GM21529 (cell line): ENCODE measurements at regions not wholly inside any gene's neighbourhood (a gene's known extent, or its start where the extent isn't known, plus 50 kb on each side); places are given as distances from the start of the nearest gene placed in this dataset.

Source experiments
- ATAC-seq: cut with Tn5 transposase; IDR thresholded peaks from one replicate; pipeline ENCODE4 v1.9.1; 2021; ENCODE audit not compliant: unreplicated experiment

DNA sequence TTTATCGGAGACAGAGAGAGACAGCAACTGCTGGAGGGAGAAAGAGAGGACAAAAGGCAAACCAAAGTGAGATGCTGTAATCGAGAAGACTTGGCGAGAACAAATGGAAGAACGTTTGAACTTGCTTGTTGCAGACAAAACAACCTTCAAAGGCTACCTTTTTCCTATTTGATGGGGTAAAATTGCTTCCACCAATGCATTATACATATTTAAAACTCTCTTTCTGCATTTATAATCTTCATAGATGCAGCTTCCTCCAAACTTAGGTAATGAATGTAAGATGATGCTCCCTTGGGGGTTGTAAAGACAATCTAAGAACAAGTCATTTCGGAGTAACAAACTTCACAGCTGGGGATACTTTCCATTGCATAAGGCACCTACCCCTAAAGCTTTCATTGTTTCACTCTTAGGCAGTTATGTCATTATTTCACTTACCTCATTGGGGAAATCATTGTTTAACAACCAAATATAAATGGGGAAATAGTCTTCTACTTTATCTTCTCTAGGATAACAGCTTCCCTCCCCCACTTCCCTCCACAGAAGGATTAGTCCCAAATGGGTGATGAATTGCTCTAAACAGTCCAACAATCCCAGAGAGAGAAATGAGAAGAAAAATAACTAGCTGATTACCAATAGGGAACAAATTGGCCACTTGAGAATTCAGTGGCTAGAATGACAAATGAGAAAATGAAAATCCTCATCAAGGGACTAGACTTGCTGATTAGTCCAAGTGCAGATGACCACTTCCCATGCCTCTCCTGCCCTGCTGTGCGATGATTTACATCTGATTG lies 269.8 kb upstream of the ADAMTS9 start:
- no peak for ATAC-seq

DNA sequence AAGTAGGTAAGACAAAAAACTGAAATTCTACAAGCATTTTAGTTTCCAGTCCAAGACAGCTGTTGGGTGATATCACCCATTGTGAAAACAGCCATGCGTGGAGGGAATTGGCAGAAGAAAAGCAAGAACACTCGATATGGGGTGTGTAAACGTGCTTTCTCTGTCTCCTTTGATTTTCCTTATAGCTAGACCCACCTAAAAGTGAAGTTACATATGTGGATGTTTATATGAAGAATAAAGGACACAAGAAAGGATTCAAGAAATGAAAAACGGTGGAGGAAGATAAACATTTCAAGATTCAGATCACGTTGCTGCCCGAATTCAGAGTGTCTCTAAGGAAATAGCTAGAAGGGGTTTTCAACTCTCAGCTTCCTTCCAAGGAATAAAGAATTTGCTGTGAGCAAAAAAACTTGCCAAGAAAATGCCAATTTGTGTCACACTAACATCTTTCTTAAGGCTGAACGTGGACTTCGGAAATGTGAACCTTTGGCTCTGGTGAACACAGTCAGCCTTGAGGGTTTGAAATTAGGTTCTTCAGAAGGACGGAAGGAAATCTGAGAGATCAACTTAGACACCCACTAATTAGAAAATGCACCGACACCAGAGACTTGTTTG lies 269.0 kb upstream of the ADAMTS9 start:
- ATAC-seq: no peak

DNA sequence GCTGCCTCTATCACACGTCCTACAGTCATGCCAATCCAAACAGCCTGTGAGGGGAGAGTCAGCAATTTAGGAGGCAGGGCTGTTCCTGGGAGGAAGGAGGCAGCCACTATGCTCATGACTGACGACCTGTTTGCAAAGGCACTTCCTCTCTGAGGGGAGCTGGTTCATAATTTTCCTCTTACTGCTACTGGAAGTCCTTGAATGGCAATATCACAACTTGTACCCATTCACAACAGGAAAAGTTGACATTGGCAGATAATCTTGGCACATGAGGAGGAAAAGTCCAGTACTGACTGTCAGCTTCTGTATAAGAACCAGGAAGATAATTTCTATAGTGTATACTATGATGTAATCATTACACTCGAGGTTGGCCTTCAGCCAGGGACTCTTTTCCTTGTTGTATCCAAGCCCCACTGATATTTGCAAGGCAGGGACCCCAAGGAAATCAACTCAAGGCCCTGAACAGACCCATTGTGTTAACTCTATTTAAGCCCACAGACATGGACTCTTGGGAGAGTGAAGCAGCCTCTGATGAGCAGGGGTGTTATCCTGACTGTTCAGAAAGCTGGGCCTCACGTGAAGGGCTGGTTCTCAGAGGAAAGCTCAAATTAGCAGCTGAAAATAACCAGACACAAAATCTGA lies 267.3 kb upstream of the ADAMTS9 start:
- ATAC-seq: no peak

DNA sequence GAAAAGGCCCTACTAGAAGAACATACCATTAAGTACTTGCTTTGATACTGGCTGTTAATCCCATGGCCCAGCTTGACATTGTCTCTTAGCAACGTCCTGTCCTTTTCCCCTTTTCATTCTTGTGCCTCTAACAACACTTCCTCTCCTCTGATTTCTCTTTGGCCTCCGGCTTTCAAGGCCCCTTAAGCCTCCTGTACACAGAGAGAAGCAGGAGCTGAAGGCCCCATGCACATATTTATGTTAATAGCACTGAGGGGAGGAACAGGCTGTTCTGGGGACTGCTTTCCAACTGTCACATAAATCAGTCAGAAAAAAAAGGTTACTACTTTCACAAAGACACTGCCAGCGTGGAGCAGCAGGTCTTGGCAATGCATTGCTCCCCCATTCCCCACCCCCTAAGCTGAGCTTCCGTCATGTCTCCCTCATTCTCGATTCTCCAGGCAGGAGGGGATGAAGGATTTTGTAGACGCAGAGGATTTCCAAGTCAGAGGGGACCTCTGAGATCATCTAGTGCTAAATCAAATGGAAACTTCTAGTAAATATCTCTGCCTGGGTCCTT lies 257.4 kb upstream of the ADAMTS9 start:
- ATAC-seq: no peak

DNA sequence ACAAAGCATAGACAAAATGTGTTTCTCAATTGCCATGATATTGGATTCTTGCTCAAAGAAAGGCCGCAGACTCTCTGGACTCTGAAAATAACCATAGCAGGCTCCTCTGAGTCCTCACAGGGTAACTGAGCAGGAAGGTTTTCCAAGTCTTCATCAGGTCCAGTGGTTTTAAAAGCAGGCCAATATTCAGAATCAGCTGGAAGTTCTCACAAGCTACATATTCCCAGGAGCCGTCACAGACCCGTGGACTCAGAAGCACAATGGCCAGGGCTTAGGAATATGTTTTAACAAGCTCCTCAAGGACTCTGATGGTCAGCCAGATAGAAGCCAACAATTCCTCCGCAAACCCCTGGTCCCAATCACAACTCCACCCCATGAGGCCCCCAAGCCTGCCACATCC lies 256.1 kb upstream of the ADAMTS9 start:
- ATAC-seq: no peak

DNA sequence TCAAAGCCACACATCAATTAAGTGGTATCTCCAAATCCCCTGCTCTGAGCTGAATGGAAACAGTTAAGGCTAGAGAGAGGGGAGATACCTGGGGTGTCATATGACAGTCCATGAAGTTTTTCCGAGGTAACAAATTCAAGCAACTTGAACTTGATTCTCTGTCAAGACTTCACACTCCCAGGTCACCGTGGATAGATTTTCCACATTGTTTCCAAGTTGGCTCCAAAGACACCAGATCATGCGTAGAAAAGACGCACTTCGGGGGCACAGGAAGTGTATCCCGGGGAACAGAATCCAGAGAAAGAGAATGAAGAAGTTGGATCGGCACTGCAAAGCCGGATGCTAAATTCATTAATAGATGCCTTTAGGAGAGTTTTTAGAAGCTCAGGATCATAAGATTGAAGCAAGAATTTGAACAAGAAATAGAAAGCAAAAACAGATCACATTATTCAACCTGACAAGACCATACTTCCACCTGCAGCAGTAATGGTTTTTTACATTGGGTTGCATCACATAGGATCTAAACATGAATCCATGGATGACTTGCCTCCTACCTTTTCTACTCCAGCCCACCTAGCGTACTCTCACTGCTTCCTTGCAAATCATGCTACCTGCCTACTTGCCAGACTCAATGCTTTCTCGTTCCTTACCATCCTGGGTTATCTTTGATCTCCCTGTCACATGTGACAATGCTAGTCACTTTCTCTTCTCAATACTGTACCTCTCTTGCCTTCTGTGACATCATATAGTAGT lies 253.0 kb upstream of the ADAMTS9 start:
- ATAC-seq: no peak

DNA sequence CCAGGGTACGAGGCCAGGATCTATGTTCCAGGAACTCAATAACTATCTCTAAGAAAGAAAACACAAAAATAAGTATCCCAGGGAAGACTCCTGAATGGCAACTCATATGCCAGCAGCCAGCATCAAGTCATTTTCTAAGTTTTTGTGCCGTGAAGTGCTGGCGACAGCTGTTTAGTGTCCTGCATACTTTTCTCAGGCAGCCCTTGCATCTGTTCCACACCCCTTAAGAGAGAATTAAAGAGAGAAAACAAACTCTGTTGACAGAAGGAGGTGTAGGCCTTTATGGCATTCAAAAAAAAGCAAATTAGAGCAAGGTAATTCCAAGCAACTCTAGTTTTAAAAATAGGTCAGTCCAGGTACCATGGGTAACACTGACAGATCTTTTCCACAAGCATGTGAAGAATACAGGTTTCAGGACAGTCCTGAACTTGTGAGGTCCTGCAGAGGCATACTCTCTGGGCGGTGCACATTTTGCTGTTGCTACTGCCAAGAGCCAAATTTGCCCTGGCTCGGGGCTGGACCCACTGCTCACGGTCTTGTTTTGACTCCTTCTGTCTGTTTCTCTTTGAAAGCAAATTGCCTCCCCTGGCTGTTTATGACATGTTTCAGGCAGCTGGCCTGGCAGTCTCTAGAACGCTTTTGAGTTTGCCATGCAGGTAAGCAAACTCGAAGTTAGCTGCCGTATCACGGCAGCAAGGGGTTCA lies 252.1 kb upstream of the ADAMTS9 start:
- ATAC-seq: no peak

DNA sequence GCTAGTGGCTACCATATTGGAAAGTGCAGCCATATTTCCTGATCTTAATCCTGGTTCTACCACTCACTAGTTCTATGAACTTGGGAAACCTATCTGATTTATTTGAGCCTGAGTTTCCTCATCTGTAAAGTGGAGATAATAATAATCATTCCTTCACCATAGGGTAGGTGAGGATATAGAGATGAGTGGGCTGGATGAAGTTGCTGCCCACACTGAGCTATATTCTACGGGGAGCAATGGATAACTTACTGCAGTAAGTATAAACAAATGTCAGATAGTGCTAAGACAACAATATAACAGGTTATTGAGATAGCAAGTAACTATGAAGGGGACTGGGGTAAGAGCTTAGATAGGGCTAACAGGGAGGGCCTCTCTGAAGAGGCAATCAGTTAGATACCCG lies 251.5 kb upstream of the ADAMTS9 start:
- no peak for ATAC-seq

DNA sequence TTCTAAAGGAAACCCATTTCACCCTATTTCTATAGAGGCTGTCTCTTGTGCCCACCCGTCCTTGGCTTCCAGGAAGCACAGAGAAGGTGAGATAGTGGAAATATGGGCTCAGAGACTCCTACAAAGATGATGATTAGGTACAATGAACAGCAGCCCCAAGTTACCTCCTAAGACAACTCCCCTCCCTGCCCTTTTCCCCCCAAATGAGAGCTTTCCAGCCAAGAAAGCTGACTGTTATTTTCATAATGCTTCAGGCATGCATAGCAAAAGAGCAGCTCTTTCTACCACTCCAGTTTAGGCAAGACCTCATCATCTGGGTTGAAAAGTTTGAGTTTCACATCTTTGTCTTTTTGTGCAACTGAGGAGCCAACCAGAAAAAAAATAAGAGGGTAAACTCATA lies 248.8 kb upstream of the ADAMTS9 start:
- ATAC-seq: no peak

DNA sequence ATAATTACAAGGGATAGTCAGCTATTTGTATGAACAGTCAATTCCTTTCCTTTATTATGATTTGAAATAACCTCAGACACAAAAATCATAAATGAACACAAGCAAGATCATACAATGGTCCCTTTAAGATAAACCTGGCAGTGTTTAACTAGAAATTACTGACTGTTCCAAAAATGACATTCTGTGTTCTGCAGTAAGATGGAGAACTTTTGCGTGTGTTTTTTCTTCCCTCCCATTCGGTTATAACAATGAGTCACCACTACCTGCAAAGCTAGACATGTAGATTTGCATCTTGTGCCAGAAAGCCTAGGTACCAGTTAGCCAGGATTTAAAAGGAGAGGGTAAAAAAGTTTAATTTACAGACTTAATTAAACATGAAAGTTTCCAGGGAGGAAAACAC lies 248.2 kb upstream of the ADAMTS9 start:
- ATAC-seq: no peak

DNA sequence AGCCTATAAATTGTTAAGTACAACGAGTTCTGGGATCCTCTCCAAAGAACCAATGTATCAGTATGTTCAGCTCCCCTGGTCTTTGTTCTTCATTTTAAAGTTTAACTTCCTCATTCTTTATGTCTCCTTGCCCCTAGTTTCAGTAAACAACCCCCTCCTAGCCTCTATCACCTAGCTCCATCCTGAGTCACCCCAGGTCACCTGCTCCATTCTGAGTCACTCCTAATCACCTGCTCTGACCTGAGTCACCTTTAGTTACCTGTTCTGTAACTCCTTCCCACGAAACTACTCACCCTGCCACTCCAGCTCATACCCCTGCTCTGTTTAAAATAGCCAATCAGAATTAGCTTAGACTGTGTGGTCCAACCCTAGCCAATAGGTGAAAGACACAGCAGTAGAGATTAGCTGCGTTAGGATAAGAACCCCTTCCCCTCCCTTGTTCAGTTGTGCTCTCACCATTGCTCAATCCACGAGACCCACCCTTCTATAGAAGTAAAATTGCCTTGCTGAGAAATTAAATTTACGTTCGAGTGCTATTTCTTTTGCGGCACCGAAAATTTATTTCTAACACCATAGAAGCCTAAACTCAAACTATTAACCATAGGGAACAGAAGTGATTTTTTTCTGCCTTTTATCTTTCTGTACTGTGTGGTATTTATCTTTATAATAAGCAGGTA lies 245.0 kb upstream of the ADAMTS9 start:
- no peak for ATAC-seq

DNA sequence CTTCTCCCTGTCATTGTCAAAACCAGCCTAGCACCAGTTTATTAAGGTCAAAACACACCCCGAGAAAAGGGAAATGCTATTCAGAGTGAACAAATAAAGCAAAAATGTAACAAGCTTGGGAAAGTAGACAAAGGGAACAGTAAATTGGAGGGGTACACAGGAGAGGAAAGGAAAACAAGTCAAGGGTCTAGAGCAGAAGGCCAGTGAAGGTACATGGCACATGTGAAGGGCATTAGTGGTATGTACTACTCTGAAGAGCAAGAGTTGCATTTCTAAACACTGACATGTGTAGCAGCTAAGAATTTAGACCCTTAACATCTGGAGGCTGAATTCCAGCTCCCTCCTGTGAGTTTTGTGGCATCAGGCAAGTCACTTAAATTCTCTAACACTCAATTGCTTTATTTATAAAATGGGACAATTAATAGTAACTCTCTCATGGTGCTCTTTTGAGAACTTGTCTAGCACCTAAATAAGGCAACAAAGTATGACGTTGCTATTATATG lies 244.3 kb upstream of the ADAMTS9 start:
- no peak for ATAC-seq

DNA sequence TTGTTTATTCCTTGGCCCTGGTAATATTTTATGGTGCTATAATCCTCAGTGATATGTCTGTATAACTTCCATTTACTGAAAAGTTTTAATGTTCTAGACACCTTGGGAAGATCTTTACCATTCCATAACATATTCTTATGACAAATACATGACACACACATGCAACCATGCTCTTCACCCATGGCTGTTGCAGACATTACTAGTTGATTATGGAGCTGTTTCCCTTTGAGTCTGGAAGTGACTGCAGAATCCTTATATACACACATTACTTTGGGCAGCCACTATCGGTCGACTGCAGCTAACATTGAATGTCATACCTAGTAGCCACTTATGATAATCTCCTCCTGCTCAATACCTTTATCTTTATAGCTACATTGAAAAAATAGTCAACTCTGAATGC lies 243.1 kb upstream of the ADAMTS9 start:
- ATAC-seq: no peak

DNA sequence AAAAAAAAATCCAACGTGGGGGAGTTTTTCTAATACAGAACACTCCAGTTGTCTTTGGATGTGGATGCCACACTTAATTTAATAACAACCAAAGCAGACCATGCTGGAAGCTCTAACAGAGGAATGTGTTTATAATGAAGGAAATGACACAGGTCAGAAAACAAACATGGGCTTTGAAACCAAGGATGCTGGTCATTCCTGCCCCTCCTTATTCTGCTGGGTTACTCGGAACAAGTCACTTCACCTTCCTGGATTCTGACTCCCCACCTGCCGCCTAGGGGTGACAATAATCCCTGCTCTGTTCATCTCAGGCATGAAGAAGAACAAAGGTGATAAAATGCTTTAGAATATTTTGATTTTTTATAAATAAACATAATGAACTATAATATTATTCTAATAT lies 240.9 kb upstream of the ADAMTS9 start:
- ATAC-seq: no peak

DNA sequence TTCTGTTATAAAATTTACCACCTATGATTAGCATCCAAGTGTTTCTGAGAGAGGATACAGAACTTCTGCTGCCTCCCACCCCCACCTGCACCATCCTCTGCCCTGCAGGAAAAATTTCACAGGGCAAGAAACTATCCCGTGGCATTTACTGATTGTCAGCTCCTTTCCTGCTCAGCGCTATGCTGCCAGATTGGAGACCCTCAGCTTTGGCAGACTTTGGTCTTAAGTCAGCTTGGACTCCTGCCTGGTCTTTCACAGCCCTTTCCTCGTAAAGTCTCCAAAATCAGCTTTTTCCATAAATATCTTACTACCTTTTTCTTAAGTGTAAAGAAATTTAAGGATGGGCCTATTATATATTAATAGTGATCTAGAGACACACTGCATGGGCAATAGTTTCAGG lies 239.9 kb upstream of the ADAMTS9 start:
- no peak for ATAC-seq

DNA sequence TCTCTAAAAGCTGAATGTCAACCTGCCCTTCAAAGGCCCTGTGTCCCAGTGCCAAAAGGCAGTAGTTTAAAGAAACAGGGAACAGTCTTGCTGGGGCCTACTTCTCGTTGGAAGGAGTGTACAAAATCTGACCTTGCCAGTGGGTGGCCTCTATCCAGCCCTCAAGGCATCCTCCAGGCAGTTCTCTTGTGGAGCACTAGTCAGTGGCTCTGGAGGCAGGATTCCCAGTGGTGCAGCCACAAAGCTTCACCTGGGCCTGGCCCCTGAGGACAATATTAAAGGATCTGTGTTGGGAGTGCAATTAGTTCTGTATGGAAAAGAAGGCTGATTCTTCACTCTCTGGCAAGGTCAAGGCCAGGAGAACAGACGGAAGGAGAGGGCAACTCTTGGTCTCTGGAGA lies 237.8 kb upstream of the ADAMTS9 start:
- ATAC-seq: no peak

DNA sequence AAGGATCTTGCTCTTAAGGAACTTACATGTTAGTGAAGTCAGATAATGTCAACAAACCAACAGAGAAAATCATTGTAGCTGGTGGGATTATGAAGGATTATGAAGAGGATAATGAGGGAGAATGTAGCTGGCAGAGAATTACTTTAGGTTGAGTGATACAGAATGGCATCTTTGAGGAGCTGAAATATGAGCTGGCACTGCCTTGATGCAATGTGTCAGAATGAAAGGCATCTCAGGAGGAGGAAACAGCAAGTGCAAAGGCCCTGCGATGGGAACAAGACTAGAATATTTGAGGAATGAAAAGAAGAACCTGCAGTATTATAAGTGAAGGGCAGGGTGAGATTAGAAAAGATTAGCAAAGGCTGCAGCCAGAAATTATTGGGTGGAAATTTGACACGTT lies 237.2 kb upstream of the ADAMTS9 start:
- ATAC-seq: no peak

DNA sequence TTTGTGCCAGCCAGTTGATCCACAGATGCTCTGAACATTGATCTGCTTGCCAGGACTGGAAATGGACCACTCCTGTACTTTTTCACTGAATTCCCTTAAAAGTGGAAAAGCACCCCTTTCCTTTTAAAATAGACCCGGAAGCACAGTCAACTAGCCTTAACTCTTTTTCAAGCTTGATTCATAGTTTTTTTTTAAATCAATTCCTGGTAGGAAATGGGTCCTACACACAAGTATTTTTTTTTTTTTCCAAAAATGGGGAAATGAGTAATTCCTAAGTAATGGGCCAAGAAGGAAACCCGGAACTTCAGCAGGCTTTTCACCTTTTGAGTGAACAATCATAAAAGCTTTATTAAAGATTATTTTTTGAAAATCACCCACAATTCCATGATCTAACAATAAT lies 234.4 kb upstream of the ADAMTS9 start:
- ATAC-seq: no peak

DNA sequence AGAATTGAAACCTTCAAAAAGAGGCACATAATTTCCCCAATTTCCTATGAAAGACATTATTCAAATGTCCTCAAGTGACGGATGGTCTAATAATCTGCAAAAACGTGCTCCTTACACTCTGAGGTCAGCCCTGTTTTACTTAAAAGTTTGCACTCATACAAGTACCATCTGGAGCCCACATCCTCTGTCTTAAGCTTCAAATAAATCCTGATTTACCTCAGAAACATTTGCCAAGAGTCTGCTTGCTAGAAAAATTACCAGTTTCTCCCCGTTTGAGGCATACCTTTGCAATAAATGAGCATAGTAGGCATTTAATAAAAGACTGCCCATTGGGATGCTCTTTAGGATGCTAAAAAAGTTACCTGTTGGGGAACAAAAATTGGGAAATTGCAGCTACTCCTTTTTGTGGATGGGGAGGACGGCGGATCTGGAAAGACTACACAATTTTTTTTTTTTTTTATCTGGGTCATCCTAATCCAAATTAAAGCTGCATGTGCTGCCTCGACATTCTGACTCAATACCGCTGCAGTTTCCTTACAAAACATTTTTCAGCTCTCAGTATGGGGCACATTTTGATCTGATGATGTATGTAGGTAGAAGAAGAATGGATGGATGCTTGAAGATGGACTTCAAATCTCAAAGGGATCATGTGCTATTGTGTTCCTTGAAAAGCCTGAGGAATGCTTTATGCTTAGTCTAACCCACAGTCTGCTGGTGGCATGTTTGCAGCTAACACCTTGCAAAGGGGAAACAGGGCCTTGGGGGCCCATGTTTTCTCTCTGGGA lies 233.7 kb upstream of the ADAMTS9 start:
- no peak for ATAC-seq
